Ovary (tissue), 7 donors: ENCODE measurements at regions not wholly inside any gene's neighbourhood (a gene's known extent, or its start where the extent isn't known, plus 50 kb on each side); places are given as distances from the start of the nearest gene placed in this dataset.

Source experiments
- DNase-seq, 5 donors: peaks; one replicate each; pipeline ENCODE4 v3.0.0-alpha.2; 2019 to 2020
- H3K27ac ChIP-seq, 2 donors: fragments of 200-600 bp; one replicate each; pipeline versions ENCODE4 v1.5.1 to v1.8.0; 2019 to 2022
- H3K27me3 ChIP-seq: fragments of 200-600 bp; one replicate; pipeline ENCODE4 v1.8.0; 2022
- H3K36me3 ChIP-seq: fragments of 200-600 bp; sonication (generic); one replicate; pipeline ENCODE4 v1.5.1; 2019
- H3K4me1 ChIP-seq: one replicate; pipeline ENCODE4 v1.8.1; 2013; ENCODE audit warnings: mild to moderate bottlenecking, moderate library complexity; ENCODE audit not compliant: insufficient read depth
- H3K4me3 ChIP-seq: fragments of 200-600 bp; sonication (generic); one replicate; pipeline ENCODE4 v1.5.1; 2017
- H3K9me3 ChIP-seq, 2 donors: fragments of 200-600 bp in 1 of 2; sonication (generic) in 1 of 2; one replicate each; pipeline versions ENCODE4 v1.5.1 to v1.8.1; 2013 to 2019; ENCODE audit warnings: mild to moderate bottlenecking in 1 of 2, moderate library complexity in 1 of 2
- CTCF ChIP-seq, 3 donors: fragments of 450-650 bp in 2 of 3; fragments of 200-600 bp in 1 of 3; IDR thresholded peaks; one replicate each; pipeline versions ENCODE4 v1.5.1 to v1.8.0; 2016 to 2022; ENCODE audit warnings: antibody characterized with exemption in 3 of 3, mild to moderate bottlenecking in 1 of 3
- EP300 ChIP-seq: sonication (generic); formaldehyde crosslinking; IDR thresholded peaks from one replicate; pipeline ENCODE4 v1.6.1; 2017; ENCODE audit warnings: antibody characterized with exemption
- POLR2A ChIP-seq: fragments of 450-650 bp; IDR thresholded peaks from one replicate; pipeline ENCODE4 v1.6.1; 2017; ENCODE audit warnings: antibody characterized with exemption, mild to moderate bottlenecking, moderate library complexity
- WGBS, 3 donors: extraction: QIAGEN DNeasy Blood & Tissue Kit in 1 of 3; methylation state at CpG; one replicate each; pipeline versions ENCODE4 v1.1.5 to v1.1.7; 2013 to 2017; 5-methylcytosine and 5-hydroxymethylcytosine counted together
- intact Hi-C, 4 donors: fragments of 100-400 bp; cut with DNase I; formaldehyde crosslinking; loops; one replicate each; pipeline versions ENCODE4 v1.11.0 to v1.15.1; 2022 to 2023
- donor health status: DM: no; HTN: no; CAD: no; lungs with moderate emphysema.
- donor health status: DM: no; HTN: no; CAD: no.
- donor health status: Bipolar disorder and iron deficiency.
- donor health status: DM: no; HTN: no; CAD: no.
- donor health status: DM: yes; HTN: yes; CAD: no.

DNA sequence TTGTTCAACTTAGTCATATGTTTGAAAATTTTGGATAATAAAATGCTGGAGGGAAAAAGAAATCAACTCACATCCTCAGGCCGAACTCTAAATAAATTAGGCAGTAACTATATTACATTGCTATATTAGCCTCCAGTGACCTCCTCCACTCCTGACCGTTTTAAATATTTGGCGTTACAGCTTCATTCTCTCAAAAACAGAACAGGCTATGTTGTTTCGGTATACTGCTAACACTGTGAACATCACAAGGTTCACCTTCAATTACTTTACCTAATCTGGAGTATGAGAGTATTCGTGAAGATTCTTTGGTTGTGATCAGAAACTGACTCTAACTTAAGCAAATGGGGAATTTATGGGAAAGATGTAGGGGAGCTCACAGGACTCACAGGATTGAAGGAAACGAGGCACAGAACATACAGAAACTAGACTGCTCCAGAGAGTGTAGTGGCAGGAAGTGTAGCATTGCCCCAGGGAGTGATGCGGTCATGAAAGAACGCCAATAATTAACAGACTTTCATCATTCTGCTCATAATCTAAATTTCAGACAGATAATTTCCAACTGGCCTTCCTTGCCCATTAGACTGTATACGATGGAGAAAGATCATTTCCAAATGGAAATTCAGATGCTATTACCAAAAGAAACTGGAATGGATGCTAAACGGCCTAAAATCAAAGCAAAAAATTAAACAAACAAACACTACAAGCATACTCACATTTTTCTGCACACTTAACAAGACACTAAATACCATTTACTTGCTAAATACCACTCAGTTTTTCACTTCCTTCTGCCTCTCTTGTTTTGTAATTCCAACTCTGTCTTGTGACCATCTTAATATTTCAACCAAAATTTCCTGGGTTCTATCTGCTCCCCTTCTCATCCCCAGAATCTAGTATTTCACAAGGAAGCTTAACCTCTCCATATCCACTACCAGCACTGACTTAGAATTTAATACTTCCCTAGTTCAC is 110.1 kb upstream of the LPAR1 start:
- H3K27me3 ChIP-seq: no peaks in the 10 kb centered on the region
- TF ChIP-seq POLR2A (no peak), CTCF (IDR thresholded peaks at IDR 0.05) (no peak), EP300 (no peak)
- H3K27ac ChIP-seq: no peak overlapping the region
- no peak overlapping the region for H3K4me3 ChIP-seq
- no peaks in the 10 kb centered on the region for H3K36me3 ChIP-seq
- intact Hi-C loops: no loop called here
- 78 to 83% (median 79%) methylated on average over 10 of the region's 10 CpGs for WGBS, 3 donors
- no peaks in the 10 kb centered on the region for H3K9me3 ChIP-seq
- no peak for DNase-seq
- H3K4me1 ChIP-seq: no peaks in the 10 kb centered on the region

DNA sequence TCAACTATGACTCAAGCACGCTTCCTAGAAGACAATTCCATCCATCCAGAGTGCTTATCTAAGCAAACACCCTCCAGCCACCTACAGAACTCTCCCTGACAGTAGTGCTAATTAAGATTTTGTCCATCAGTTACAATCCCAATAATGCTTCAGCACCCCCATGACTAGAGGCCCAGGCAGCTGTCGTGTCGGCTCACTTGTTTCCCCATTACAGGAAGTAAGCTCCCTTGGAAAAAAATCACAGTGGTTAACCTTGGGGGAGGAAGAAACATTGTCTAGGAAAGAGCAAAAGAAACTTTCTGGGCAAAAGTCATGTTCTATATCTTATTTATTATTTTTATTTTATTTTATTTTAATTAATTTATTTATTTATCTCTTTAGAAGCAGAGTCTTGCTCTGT is 108.8 kb upstream of the LPAR1 start:
- WGBS, 3 donors: 73 to 80% (median 75%) methylated on average over 3 of the region's 3 CpGs
- Histone ChIP-seq H3K4me1 (no peaks in the 10 kb centered on the region), H3K9me3 (no peaks in the 10 kb centered on the region), H3K4me3 (no peak overlapping the region), H3K27ac (no peak overlapping the region), H3K27me3 (no peaks in the 10 kb centered on the region), H3K36me3 (no peaks in the 10 kb centered on the region)
- no peak for TF ChIP-seq EP300
- TF ChIP-seq POLR2A: no peak
- DNase-seq: no peak
- intact Hi-C loops: no loop called here

- no peak for DNase-seq
- H3K27ac ChIP-seq: no peak overlapping the region
- no peak overlapping the region for H3K4me3 ChIP-seq
- intact Hi-C loops: no loop called here
- WGBS, 3 donors: 64 to 81% (median 79%) methylated on average over 3 of the region's 3 CpGs
- no peak for TF ChIP-seq POLR2A
- TF ChIP-seq EP300: no peak
- no peak for TF ChIP-seq CTCF (IDR thresholded peaks at IDR 0.05)
- no peaks in the 10 kb centered on the region for H3K27me3 ChIP-seq
- no peaks in the 10 kb centered on the region for H3K36me3 ChIP-seq
- H3K4me1 ChIP-seq: no peaks in the 10 kb centered on the region
- H3K9me3 ChIP-seq: no peaks in the 10 kb centered on the region
Measured at GRCh38 chr9:111144741-111145140, 106.5 kb upstream of the LPAR1 start.

DNA sequence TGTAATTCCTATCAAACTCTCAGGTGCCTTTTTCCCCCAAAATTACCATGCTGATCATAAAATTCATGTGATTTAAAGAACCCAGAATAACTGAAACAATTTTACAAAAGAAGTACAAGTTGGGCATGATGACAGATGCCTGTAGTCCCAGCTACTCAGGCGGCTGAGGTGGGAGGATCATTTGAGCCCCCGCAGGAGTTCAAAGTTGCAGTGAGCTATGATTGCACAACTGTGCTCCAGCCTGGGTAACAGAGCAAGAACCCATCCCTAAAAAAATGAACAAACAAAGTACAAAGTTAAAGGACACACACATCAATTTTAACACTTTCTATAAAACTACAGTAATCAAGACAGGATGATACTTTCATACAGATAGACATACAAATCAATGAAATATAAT is 97.9 kb upstream of the LPAR1 start:
- WGBS, 3 donors: 51 to 90% (median 84%) methylated on average over 2 of the region's 2 CpGs
- Histone ChIP-seq H3K27ac (no peak overlapping the region), H3K36me3 (no peaks in the 10 kb centered on the region), H3K27me3 (no peaks in the 10 kb centered on the region), H3K4me3 (no peak overlapping the region), H3K4me1 (no peaks in the 10 kb centered on the region), H3K9me3 (peaks cover 0 to 3% of the 10 kb centered on the region in 2 donors)
- TF ChIP-seq POLR2A (no peak), EP300 (no peak), CTCF (IDR thresholded peaks at IDR 0.05) (no peak)
- intact Hi-C loops: no loop called here
- DNase-seq: no peak

- H3K36me3 ChIP-seq: no peaks in the 10 kb centered on the region
- no peak for TF ChIP-seq POLR2A
- TF ChIP-seq EP300: no peak
- TF ChIP-seq CTCF (IDR thresholded peaks at IDR 0.05): no peak
- H3K4me3 ChIP-seq: no peak overlapping the region
- peaks cover 0 to 3% of the 10 kb centered on the region in 2 donors for H3K9me3 ChIP-seq
- no peaks in the 10 kb centered on the region for H3K27me3 ChIP-seq
- H3K27ac ChIP-seq: no peak overlapping the region
- intact Hi-C loops: no loop called here
- DNase-seq: no peak
- 85 to 93% (median 86%) methylated on average over 1 of the region's 1 CpG for WGBS, 3 donors
- no peaks in the 10 kb centered on the region for H3K4me1 ChIP-seq
Measured at GRCh38 chr9:111131211-111131610, 92.9 kb upstream of the LPAR1 start.
